ENCODE measurements at regions not wholly inside any gene's neighbourhood (a gene's known extent, or its start where the extent isn't known, plus 50 kb on each side); places are given as distances from the start of the nearest gene placed in this dataset.

DNA sequence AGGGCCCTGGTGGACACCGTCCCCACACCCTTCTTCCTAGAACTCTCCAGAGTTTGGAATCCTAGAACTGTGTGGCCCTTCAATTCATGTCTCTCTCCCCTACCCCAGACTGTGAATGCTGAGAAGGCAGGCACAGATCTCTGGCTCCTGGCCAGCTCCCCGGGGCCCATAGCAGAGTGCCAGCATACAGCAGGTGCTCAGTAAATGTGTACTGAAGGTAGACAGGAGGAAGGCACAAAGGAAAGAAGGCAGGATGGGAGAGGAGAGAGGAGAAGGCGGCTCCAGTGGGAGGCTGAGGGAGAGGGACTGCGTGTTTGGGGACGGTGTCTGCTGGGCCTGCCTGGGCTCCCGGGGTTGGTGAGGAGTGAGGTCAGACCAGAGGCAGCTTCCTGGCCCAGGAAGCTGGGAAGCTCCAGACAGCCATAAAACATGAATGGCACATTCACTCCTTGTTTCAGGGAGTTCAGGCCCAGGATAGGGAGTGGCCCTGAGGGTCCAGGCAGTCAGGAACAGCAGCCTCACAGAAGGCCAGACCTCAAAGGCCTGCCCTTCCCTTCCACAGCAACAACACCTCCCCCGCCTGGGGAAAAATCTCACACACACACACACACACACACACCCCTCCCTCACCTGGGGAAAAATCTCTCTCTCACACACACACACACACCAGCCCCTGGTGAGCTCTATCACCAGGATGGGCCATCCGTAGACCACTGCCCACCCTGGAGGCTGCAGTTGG lies 137.1 kb upstream of the PRR20G start:
- Histone ChIP-seq H3K27me3 (ENCODE audit: control insufficient read depth, insufficient read depth, low read length) (peaks cover 50% of the 10 kb centered on the region), H3K9ac (ENCODE audit: low read depth, low read length) (no peak overlapping the region), H3K23ac (ENCODE audit: low read depth, low read length) (no peak overlapping the region), H3K79me1 (ENCODE audit: low read depth in 1 of 2, low read length in 2 of 2) (no peaks in the 10 kb centered on the region), H3K4ac (ENCODE audit: low read depth, low read length) (no peak overlapping the region), H3K4me1 (ENCODE audit: control insufficient read depth, insufficient read depth, low read length) (no peaks in the 10 kb centered on the region), H2BK5ac (ENCODE audit: low read depth, low read length, poor library complexity, severe bottlenecking) (no peak overlapping the region), H3K14ac (replicated peaks; ENCODE audit: low read depth, low read length) (no peak overlapping the region), H2BK120ac (ENCODE audit: low read depth, low read length) (no peak overlapping the region), H2BK15ac (ENCODE audit: low read depth, low read length) (no peak overlapping the region), H2AK5ac (ENCODE audit: low read depth, low read length) (no peak overlapping the region), H3K4me3 (ENCODE audit: insufficient read depth, low read depth, low read length) (no peak overlapping the region), H2AK9ac (replicated peaks; ENCODE audit: low read depth, low read length, poor library complexity) (no peak overlapping the region), H2AFZ (replicated peaks; ENCODE audit: low read length, poor library complexity) (no peak overlapping the region), H2BK20ac (ENCODE audit: low read depth, low read length) (no peak overlapping the region), H4K8ac (ENCODE audit: low read depth in 2 of 2, low read length in 2 of 2) (no peak overlapping the region), H3K36me3 (ENCODE audit: control insufficient read depth, insufficient read depth, low read length) (no peaks in the 10 kb centered on the region), H3K56ac (ENCODE audit: extremely low read depth, insufficient read depth, low read length) (no peak overlapping the region), H4K91ac (ENCODE audit: insufficient read depth, low read depth, low read length) (no peak overlapping the region), H3K4me2 (ENCODE audit: low read depth, low read length) (no peak overlapping the region), H3K9me3 (ENCODE audit: control insufficient read depth, insufficient read depth, low read length) (no peaks in the 10 kb centered on the region), H4K20me1 (ENCODE audit: insufficient read depth, low read length) (no peaks in the 10 kb centered on the region), H3K27ac (ENCODE audit: insufficient read depth, low read length) (no peak overlapping the region), H3K18ac (ENCODE audit: low read depth, low read length) (no peak overlapping the region), H3K9me1 (ENCODE audit: insufficient read depth, low read length) (no peaks in the 10 kb centered on the region), H4K5ac (ENCODE audit: low read depth, low read length) (no peak overlapping the region)
- TF ChIP-seq MXI1 (IDR thresholded peaks at IDR 0.05; ENCODE audit: borderline replicate concordance, low read depth, low read length) (no peak), BHLHE40 (IDR thresholded peaks at IDR 0.05; ENCODE audit: low read depth, low read length) (no peak), RCOR1 (IDR thresholded peaks at IDR 0.05; ENCODE audit: insufficient replicate concordance, low read length) (no peak), MAZ (IDR thresholded peaks at IDR 0.05; ENCODE audit: borderline replicate concordance, low read depth, low read length) (no peak), CEBPB (IDR thresholded peaks at IDR 0.05; ENCODE audit: low read depth, low read length) (no peak), CHD1 (IDR thresholded peaks at IDR 0.05; ENCODE audit: low read depth, low read length) (no peak), RAD21 (IDR thresholded peaks at IDR 0.05; ENCODE audit: low read length) (no peak), MAFK (IDR thresholded peaks at IDR 0.05; ENCODE audit: low read depth, low read length) (no peak), NFE2L2 (IDR thresholded peaks at IDR 0.05; ENCODE audit: low read depth, low read length) (no peak), POLR2A (IDR thresholded peaks at IDR 0.05; ENCODE audit: low read depth, low read length) (no peak), SMC3 (IDR thresholded peaks at IDR 0.05; ENCODE audit: low read depth, low read length) (no peak)
- TF ChIP-seq, protein P1, sequence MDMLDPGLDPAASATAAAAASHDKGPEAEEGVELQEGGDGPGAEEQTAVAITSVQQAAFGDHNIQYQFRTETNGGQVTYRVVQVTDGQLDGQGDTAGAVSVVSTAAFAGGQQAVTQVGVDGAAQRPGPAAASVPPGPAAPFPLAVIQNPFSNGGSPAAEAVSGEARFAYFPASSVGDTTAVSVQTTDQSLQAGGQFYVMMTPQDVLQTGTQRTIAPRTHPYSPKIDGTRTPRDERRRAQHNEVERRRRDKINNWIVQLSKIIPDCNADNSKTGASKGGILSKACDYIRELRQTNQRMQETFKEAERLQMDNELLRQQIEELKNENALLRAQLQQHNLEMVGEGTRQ (IDR thresholded peaks at IDR 0.05; ENCODE audit: low read depth, low read length): no peak
- TF ChIP-seq, protein P2, sequence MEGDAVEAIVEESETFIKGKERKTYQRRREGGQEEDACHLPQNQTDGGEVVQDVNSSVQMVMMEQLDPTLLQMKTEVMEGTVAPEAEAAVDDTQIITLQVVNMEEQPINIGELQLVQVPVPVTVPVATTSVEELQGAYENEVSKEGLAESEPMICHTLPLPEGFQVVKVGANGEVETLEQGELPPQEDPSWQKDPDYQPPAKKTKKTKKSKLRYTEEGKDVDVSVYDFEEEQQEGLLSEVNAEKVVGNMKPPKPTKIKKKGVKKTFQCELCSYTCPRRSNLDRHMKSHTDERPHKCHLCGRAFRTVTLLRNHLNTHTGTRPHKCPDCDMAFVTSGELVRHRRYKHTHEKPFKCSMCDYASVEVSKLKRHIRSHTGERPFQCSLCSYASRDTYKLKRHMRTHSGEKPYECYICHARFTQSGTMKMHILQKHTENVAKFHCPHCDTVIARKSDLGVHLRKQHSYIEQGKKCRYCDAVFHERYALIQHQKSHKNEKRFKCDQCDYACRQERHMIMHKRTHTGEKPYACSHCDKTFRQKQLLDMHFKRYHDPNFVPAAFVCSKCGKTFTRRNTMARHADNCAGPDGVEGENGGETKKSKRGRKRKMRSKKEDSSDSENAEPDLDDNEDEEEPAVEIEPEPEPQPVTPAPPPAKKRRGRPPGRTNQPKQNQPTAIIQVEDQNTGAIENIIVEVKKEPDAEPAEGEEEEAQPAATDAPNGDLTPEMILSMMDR (conservative IDR thresholded peaks at IDR 0.05; ENCODE audit: low read depth, low read length): no peak
- TF ChIP-seq, protein P3, sequence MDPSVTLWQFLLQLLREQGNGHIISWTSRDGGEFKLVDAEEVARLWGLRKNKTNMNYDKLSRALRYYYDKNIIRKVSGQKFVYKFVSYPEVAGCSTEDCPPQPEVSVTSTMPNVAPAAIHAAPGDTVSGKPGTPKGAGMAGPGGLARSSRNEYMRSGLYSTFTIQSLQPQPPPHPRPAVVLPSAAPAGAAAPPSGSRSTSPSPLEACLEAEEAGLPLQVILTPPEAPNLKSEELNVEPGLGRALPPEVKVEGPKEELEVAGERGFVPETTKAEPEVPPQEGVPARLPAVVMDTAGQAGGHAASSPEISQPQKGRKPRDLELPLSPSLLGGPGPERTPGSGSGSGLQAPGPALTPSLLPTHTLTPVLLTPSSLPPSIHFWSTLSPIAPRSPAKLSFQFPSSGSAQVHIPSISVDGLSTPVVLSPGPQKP (IDR thresholded peaks at IDR 0.05; ENCODE audit: borderline replicate concordance, low read depth, low read length): no peak
- BruUV-seq (replicated peaks): no TSS peak
- DNase-seq (no peak), ATAC-seq (ENCODE audit: low read depth) (no peak)
- intact Hi-C loops (cut with micrococcal nuclease): no loop called here
- 0% methylated on average over 1 of the region's 8 CpGs; no CpG with 5 or more reads in 1 of the 2 experiments for WGBS, 2 experiments (ENCODE audit: extremely low coverage in 2 of 2, insufficient read length in 1 of 2)
- POLR2A ChIA-PET (ENCODE audit: unreplicated experiment): no interaction called here
- in situ Hi-C loops (cut with MboI; ENCODE audit: low sequenced_read_pairs): no loop called here
- CTCF ChIA-PET: no interaction called here
- dilution Hi-C loops (cut with HindIII; ENCODE audit: low sequenced_read_pairs, unreplicated experiment): no loop called here

Measured in IMR-90 (cell line).